H4 (cell line): ENCODE measurements at regions not wholly inside any gene's neighbourhood (a gene's known extent, or its start where the extent isn't known, plus 50 kb on each side); places are given as distances from the start of the nearest gene placed in this dataset.

Source experiments
- DNase-seq: peaks from one replicate; pipeline ENCODE4 v3.0.0-alpha.2; 2015; ENCODE audit warnings: low spot score

- DNase-seq, result peak; percentile 47
These were observed 55.2 kb downstream of the TWIST1 start for GRCh38 chr7:19062216-19062615.

DNA sequence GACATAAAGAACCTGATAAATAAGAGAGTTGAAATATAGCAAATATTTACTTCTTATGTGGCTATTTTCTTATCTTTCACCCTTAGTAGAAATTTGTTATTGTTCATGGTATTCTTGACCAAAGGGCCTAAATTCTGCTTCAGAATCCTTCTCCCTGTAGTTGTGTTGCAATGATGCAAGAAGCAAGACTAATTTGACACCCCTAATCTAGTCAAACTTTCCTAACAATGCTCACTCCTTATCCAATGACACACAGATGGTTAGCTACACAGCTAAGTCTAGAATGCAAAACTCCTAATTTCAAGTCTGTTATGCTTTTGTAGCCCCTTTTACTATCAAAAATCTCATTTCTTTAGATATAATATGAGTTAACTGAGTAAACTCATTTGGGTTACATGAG lies 56.1 kb downstream of the TWIST1 start:
- DNase-seq, result peak; percentile 86

- peak; percentile 83 for DNase-seq
These were observed 56.6 kb downstream of the TWIST1 start for GRCh38 chr7:19060761-19061259.

DNA sequence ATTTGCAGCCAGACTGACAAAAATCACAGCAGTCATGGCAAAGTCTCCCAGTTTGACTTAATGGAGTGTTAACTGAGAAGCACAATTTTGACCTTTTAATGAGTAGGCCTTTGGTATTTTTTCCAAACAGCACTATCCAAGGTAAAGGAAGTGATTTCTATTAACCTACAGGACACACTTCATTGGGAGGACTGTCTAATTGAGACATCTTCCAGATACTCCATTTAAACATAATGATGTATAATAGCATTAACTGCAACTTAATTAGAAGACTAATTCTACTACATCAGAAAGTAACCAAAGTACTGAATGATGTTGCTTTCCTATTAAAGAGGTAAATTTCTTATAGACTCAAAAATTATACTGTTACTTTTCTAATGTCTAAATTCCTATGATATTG lies 61.1 kb downstream of the TWIST1 start:
- no peak for DNase-seq
